SK-N-SH (cell line): ENCODE measurements at regions not wholly inside any gene's neighbourhood (a gene's known extent, or its start where the extent isn't known, plus 50 kb on each side); places are given as distances from the start of the nearest gene placed in this dataset.
"Not testable (repeated sequence)": the region's sequence is repeated elsewhere in the genome, so short reads cannot be mapped to it uniquely, and the experiment has no call there.

Experiments used
- CTCF ChIP-seq: fragments of 200-600 bp; sonication (generic); IDR thresholded peaks from 2 replicates; pipeline ENCODE4 v1.6.1; 2017; ENCODE audit warnings: antibody characterized with exemption, mild to moderate bottlenecking, moderate library complexity
- EP300 ChIP-seq, 2 experiments: IDR thresholded peaks; 2 replicates each; pipeline versions ENCODE4 v1.4.0 to v1.6.1; 2012; ENCODE audit warnings: borderline replicate concordance in 1 of 2, low read depth in 1 of 2, low read length in 1 of 2
- POLR2AphosphoS5 ChIP-seq: IDR thresholded peaks from 2 replicates; pipeline ENCODE4 v1.6.1; 2012; ENCODE audit warnings: low read depth, low read length
- RAD21 ChIP-seq: IDR thresholded peaks from 2 replicates; pipeline ENCODE4 v1.6.1; 2012; ENCODE audit warnings: mild to moderate bottlenecking, low read length
- TF ChIP-seq, protein P1 (sequence below): IDR thresholded peaks from 2 replicates; pipeline ENCODE4 v1.4.0; 2012; ENCODE audit warnings: low read depth, borderline replicate concordance

- not testable (repeated sequence) for TF ChIP-seq CTCF; RAD21; EP300 (IDR thresholded peaks at IDR 0.05; ENCODE audit: borderline replicate concordance in 1 of 2, low read depth in 1 of 2, low read length in 1 of 2); POLR2AphosphoS5
- TF ChIP-seq, protein P1, sequence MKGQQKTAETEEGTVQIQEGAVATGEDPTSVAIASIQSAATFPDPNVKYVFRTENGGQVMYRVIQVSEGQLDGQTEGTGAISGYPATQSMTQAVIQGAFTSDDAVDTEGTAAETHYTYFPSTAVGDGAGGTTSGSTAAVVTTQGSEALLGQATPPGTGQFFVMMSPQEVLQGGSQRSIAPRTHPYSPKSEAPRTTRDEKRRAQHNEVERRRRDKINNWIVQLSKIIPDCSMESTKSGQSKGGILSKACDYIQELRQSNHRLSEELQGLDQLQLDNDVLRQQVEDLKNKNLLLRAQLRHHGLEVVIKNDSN, result not testable (repeated sequence)
Observed at GRCh38 chr16:15297104-15297503, 81.0 kb downstream of the NPIPA5 start.
